WI38 (cell line): ENCODE measurements at regions not wholly inside any gene's neighbourhood (a gene's known extent, or its start where the extent isn't known, plus 50 kb on each side); places are given as distances from the start of the nearest gene placed in this dataset.

Experiments
- H3K4me3 ChIP-seq: 2 replicates; pipeline ENCODE4 v1.5.1; 2011; ENCODE audit warnings: low read depth, mild to moderate bottlenecking, control low read depth, low read length
- TF ChIP-seq, protein P1 (sequence below): IDR thresholded peaks from 2 replicates; pipeline ENCODE4 v1.5.1; 2012; ENCODE audit warnings: low read depth, mild to moderate bottlenecking, control low read depth, low read length

DNA sequence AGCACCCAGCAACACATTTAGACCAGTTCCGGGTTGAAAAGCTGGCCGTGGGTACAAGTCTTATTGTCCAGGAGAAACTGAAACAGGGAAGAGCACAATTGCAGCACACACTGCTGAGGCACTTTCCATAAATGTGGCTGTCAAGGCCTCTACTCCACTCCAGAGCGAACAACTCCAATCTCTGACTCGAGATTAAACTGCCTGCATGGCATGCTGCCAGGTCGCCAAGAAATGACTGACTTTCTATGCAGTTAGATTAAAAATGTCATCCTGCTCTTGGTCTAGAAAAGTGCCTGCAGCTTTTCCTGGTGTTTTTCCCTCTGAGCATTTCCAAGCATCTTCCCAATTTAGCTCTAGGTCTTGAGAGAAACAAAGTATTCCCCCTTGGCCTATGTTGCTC is 260.6 kb upstream of the EMCN start:
- H3K4me3 ChIP-seq, result no peak overlapping the region
- TF ChIP-seq, protein P1, sequence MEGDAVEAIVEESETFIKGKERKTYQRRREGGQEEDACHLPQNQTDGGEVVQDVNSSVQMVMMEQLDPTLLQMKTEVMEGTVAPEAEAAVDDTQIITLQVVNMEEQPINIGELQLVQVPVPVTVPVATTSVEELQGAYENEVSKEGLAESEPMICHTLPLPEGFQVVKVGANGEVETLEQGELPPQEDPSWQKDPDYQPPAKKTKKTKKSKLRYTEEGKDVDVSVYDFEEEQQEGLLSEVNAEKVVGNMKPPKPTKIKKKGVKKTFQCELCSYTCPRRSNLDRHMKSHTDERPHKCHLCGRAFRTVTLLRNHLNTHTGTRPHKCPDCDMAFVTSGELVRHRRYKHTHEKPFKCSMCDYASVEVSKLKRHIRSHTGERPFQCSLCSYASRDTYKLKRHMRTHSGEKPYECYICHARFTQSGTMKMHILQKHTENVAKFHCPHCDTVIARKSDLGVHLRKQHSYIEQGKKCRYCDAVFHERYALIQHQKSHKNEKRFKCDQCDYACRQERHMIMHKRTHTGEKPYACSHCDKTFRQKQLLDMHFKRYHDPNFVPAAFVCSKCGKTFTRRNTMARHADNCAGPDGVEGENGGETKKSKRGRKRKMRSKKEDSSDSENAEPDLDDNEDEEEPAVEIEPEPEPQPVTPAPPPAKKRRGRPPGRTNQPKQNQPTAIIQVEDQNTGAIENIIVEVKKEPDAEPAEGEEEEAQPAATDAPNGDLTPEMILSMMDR, result no peak

DNA sequence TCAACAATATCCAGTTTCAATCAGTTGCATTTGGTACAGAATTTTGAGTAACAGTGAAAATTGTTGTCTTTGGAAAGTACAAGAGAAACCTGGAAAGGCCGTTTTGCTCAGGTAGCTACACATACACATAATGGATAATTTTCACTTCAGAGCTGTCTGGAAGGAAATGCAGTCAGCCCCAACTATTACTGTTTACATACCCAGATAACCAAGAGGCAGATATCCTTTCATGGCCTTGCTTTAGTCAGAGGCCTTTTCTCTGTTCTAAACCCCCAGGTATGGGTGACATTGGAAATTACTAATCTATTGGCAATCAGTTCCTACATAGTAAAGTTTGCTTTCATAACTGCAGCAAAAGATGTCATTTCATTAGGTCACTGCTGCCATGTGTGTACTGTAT is 244.9 kb upstream of the EMCN start:
- TF ChIP-seq, protein P1, result no peak
- H3K4me3 ChIP-seq, result no peak overlapping the region

DNA sequence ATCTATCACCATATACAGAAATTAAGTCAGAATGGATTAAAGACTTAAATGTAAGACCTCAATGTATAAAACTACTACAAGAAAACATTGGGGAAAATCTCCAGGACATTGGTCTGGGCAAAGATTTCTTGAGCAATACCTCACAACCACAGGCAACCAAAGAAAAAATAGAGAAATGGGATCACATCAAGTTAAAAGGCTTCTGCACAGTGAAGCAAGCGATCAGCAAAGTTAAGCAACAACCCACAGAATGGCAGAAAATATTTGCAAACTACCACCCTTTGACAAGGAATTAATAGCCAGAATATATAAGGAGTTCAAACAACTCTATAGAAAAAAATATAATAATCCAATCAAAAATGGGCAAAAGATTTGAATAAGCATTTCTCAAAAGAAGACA is 236.9 kb upstream of the EMCN start:
- TF ChIP-seq, protein P1, result no peak
- no peak overlapping the region for H3K4me3 ChIP-seq

DNA sequence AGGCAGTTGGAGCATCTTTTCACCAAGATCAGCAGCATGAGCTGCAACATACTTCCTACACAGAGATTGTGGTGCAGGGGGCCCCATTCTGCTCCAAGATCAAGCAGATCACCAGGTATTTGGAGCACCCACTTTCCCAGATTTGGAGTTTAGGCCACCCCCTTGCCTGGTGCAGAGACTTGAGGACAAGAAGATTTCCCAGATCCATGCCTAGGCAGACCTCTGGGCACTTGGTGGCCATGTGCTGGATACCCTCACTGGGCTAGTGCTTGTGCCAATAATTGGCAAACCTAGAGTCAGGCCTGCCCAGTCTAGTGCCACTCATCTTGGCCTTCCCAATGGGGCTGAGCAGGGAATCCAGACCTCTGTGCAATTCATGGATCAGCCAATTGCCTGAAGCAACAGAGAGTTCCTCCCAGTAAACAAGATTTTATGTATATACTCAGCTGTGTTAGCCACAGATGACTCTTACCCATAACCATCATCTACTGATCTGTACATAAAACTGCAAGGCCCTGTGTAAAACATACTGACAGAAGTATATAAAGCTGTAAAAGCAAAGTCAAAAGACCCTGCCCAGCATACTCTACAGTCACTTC is 228.4 kb upstream of the EMCN start:
- TF ChIP-seq, protein P1, result no peak
- H3K4me3 ChIP-seq, result no peak overlapping the region

DNA sequence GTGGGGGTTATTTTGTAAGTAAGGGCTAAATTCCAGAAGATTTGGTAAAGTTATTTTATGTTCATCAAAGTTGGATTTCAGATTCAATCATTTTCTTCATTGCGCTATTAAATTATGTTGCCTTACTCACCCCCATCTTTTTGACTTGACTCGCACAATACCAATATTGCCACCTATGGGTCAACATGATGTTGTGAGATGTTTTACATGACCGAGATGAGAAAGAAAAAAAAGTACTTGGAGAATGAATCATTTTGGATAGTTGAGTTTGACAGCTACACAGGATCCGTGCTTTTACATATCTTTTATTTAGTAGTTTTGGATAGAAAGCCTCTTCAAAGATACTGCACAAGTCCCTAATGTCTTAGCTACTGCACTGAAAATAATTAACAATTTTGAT is 224.2 kb upstream of the EMCN start:
- TF ChIP-seq, protein P1, result no peak
- no peak overlapping the region for H3K4me3 ChIP-seq

DNA sequence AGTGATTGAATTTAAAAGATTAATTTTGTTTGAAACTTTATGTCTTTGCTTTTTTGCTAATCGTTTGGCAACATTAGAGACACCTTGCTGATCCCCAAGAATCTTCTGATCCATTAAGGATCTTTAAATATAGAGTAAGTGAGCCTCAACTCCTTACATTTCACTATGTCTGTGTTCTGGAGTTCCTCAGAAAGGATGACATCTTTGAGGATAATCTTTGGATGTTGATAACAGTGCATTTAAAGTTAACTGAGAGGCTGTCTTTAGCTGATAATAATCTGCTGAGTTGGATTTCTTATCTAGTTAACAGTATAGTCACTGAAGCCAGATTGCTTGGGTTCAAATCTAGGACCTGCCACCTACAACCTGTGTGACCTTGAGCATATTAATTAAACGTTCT is 221.6 kb upstream of the EMCN start:
- no peak overlapping the region for H3K4me3 ChIP-seq
- TF ChIP-seq, protein P1, result no peak

DNA sequence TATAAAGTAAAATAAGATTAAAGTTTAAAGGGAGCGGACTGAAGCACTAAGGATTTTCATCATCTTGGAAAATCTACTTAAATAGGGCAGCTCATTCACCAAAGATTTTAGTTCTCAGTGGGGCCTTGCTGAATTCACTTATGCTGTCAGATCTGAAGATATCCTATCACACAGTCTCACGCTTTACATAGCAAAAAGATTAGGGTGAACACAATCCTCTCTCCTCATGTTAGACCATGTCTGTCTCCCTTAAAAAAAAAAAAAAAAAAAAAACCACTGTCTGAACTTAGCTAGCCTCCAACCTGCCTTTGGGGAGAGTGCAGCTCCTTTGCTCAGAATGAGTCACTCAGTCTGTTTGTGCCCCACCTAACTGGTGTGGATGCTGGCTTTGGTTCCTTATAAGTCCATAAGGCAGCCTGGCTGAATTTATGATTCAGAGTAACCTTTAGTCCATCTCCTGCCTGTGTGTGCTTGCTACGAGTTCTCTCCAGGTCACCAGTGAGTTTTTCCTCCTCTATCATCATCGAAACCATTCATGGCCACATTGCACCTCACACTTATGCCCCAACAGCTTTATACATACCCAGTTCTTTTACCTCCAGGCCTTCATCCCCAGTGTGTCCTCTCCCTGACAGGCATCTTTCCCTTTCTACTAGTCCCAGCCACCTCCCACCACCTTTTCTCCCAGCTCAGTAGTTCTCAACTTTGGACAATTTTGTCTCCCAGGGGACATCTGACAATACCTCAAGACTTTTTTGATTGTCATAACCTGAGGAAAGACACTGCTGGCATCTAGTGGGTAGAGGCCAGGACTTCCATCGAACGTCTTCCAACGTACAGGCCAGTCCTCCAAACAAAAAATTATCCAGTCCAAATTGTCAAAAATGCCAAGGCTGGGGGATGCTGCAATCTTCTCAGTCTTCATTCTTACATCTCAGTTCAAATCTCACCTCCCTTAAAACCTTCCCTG is 220.7 kb upstream of the EMCN start:
- TF ChIP-seq, protein P1, result no peak
- H3K4me3 ChIP-seq, result no peak overlapping the region
